ENCODE measurements at regions not wholly inside any gene's neighbourhood (a gene's known extent, or its start where the extent isn't known, plus 50 kb on each side); places are given as distances from the start of the nearest gene placed in this dataset.

DNA sequence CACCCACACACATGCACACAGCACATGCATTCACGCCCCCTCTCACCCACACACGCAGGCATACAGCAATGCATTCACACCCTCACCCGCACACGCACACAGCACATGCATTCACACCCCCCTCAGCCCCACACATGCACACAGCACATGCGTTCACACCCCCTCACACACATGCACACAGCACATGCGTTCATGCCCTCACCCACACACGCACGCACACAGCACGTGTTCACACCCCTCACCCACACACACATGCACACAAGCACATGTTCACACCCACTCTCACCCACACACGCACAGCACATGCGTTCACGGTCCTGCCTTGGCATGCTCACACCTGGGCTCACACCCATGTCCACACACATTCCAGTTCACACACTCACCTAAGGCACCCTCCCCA, 64.2 kb downstream of the ENGASE start:
- TF ChIP-seq, protein P1, sequence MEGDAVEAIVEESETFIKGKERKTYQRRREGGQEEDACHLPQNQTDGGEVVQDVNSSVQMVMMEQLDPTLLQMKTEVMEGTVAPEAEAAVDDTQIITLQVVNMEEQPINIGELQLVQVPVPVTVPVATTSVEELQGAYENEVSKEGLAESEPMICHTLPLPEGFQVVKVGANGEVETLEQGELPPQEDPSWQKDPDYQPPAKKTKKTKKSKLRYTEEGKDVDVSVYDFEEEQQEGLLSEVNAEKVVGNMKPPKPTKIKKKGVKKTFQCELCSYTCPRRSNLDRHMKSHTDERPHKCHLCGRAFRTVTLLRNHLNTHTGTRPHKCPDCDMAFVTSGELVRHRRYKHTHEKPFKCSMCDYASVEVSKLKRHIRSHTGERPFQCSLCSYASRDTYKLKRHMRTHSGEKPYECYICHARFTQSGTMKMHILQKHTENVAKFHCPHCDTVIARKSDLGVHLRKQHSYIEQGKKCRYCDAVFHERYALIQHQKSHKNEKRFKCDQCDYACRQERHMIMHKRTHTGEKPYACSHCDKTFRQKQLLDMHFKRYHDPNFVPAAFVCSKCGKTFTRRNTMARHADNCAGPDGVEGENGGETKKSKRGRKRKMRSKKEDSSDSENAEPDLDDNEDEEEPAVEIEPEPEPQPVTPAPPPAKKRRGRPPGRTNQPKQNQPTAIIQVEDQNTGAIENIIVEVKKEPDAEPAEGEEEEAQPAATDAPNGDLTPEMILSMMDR (IDR thresholded peaks at IDR 0.05) = no peak
- no peak for TF ChIP-seq POLR2A (IDR thresholded peaks at IDR 0.05)
- no peak for TF ChIP-seq EP300 (IDR thresholded peaks at IDR 0.05)
